NCI-H1092 (cell line): ENCODE measurements at regions not wholly inside any gene's neighbourhood (a gene's known extent, or its start where the extent isn't known, plus 50 kb on each side); places are given as distances from the start of the nearest gene placed in this dataset.

Source experiments
- DNase-seq: peaks from one replicate; lab custom pipeline; 2025; lab: John Stamatoyannopoulos, UW

- DNase-seq: no peak
Observed at GRCh38 chr4:124469981-124470380, 242.6 kb downstream of the ANKRD50 start.

DNA sequence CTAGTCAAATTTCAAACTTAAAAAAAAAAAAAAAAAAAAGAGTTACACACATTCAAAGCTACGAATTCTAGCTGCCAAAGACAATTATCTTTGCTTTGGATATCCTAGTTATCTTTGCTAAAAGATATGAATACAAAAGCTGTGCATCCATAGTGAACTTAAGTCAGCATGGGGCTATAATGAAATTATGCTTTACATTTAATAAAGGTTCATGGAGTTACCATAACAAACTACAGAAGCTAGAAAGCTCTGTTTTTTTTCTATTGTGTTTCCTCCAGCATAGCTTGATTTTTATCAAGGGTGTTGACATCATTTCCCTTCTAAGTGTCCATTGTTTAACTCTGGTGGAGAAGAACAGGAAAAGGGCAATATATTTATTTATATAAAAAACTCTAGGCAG is 234.1 kb downstream of the ANKRD50 start:
- no peak for DNase-seq

DNA sequence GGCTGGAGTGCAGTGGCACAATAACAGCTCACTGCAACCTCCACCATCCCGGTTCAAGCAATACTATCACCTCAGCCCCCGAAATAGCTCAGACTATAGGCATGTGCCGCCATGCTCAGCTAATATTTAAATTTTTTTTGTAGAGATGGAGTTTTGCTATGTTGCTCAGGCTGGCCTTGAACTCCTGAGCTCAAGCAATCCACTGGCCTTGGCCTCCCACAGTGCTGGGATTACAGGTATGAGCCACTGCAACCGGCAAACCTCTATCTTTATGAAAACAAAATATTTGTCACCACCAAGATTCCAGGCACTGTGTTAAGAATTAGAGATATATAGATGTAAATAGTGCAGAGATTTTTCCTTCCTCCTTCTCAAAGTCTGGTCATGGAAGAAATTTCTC is 232.5 kb downstream of the ANKRD50 start:
- DNase-seq: no peak

GRCh38 chr4:124481123-124481522 is 231.4 kb downstream of the ANKRD50 start:
- DNase-seq: no peak

GRCh38 chr4:124483048-124483906 is 229.3 kb downstream of the ANKRD50 start:
- DNase-seq: peak; percentile 29

DNA sequence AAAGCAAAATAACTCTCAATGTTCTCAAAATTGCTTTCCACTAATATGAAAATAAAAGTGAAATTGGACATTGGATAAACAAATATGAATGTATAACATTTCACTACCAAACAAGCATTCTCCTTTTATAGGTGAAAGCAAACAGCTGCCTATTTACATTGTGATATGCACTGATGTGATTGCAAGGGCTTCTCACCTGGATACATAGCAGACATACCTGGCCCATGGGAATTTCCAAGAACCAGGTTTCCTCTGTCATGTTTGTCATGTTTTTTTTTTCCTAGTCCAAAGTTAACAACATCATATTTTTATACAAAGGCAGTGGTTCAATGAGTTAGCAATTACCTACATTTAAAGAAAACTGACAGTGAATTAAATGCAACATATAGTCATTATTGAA is 228.5 kb downstream of the ANKRD50 start:
- no peak for DNase-seq

- no peak for DNase-seq
Observed at GRCh38 chr4:124484940-124485339, 227.6 kb downstream of the ANKRD50 start.

DNA sequence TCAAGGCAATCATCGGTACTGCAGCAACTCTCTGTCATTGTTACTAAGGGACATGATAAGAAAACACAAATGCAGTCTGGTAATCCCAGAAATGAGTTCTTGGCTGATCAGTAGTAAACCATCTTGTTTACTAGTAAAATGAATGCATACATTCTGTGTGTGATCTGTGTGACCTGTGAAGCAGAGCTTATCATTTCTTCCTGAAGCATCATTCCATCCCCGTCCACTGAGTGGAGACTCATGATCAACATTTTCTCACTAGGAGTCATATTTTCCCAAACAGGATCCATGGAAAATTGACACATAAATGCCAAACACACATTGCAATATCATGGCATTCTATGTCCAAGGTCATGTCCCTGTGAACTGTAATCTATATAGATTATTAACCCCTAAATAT is 226.1 kb downstream of the ANKRD50 start:
- no peak for DNase-seq

DNA sequence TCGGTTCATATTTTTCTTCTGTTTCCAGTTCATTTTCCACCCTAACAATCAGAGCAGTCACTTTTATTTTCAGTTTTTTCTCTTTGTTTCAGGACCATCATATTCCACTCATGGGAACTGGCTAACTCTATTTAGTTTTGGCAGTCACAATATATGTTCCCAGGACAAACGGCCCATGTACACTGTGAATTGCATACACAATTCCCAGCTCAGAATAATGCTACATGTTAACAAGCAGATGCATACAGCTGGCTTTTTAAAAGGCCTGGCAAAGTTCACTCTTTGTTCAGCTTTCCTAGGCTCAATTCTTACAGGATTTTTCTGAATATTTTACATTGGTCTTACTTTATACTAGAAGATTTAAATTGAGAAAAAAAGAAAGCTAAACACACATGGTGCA is 224.9 kb downstream of the ANKRD50 start:
- DNase-seq: no peak

DNA sequence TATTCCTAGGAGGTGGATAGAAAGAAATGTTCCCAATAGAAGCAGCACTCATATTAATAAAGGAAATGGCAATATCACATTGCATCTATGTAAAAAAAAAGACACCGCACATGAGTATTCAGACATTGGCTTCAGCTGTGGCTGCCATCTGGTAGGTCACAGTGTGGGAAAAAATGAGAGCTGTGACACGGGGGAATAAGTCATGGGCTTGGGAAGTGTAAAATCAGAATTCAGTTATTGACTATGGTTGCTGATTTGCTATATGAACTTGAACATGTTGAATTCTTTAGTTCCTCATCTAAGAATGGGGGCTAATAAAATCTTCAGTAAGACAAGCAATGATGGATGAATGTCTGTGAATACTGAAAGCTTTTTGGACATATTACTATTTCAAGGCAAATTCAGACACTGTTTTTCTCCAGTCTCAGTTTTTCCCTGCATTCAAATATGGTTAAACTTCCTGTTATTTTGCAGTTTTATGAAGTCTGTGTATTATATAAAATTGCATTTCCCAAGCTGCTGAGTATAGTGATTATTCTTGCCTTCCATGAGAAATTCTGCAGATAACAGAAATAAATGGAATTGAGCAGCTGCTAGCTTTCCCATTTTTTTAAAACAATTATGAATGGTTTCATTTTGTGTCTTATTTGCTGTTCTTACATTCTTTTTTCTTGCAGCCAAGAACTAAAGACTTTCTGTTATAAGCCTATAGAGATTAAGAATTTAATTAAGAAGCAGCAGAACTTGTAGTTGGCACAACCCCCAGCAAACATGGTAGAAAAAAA is 221.0 kb downstream of the ANKRD50 start:
- DNase-seq: no peak

DNA sequence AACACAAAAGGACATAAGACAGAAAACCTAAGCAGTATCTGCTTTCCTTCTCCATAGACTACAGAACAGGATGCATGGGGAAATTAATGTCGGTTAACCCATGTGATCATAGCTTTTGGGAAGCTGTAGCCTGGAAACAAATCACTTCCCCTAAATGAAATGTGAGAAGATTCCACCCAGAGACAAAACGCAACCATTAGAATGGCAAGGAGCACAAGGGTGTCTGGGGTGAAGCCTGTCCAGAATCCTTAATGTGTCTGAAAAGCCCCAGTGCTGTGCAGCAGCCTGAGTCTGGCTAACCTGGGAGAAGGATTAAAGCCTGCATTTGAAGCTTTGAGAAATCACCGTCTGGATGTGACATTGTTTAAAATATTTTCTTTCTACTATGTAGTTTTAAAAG is 213.3 kb downstream of the ANKRD50 start:
- DNase-seq: no peak

DNA sequence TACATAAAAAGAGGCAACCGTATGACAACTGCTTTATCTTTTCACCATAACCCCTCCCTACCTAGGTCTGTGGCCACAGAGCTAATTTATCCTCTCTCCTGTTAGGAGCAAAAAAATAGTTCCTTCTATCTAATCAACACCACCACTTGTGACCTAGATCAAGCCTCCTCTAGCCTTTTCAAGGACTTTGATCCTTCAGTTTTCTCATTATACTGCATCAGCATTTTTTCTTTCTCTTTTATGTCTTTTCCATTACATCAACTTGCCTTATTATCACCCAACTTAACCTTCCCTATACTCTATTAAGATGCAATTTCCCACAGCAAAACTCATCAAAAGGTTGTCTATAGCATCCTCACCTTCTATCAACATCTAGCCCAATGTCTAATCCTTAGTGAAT is 211.0 kb downstream of the ANKRD50 start:
- no peak for DNase-seq

DNA sequence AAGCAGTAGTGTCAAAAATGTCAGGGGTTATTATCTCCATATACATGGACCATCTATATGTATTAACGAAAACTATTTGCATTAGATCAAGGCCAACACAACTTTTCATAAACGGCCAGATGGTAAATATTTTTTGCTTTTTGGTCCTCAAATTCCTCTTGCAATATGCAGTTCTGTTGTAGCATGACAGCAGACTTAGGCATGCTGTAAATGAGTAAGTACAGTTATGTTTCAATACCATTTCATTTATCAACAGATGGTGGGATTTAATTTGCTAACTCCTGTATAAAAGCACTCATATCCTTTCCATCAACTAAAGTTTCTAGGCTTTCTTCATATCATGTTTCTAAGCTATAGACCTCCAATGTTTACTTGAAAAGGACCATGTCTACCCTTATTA is 208.1 kb downstream of the ANKRD50 start:
- DNase-seq: no peak

DNA sequence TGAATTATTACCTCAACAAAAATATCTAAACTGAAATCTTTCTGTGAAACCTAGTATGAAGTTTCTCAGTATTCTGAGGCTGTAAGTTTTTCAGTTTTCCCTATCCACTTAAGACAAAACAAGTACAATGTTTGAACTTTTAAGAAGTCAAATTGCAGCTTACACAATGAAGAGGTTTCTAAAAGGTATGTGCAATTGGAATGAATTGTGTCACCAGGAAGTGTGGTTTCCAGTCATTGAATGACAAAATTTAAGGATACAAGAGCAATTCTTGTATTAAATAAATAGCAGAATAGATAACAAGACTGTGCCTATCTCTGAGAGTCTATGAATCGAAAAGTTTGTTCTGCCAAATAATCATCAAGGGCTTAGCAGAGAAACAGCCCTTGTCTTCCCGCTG is 207.3 kb downstream of the ANKRD50 start:
- DNase-seq: no peak

DNA sequence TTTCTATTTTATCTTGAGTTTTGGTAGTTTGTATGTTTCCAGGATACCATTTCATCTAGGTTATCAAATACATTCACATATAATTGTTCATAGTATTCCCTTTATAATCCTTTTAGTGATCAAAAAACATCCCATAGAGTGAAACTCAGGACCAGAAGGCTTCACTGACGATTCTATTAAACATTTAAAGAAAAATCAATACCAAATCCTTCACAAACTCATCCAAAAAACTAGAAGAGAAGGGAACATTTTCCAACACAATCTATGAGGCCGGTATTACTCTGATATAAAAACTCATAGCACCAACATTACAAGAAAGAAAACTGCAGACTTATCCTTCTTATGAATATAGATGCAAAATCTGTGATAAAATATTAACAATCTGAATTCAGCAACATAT is 203.4 kb downstream of the ANKRD50 start:
- no peak for DNase-seq

GRCh38 chr4:124514588-124514987 is 197.9 kb downstream of the ANKRD50 start:
- DNase-seq: no peak

DNA sequence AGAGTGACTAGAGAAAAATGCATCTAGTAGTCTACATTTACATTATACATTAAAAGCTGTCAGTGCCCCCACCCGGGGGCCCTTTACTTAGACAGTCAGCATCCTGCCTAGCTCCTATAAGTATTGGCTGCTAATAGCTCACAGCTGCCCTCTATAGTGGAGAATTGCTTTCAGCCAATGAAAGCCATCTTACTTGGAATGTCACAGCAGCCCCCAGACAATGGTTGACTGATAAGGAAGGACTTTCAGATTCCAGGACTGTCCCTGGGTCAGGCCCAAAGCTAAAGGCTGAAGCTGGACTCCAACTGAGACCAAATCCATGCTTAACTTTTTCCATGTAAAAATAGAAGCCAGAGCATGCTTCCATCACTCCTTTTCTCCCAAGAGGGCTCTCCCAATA is 196.9 kb downstream of the ANKRD50 start:
- no peak for DNase-seq

DNA sequence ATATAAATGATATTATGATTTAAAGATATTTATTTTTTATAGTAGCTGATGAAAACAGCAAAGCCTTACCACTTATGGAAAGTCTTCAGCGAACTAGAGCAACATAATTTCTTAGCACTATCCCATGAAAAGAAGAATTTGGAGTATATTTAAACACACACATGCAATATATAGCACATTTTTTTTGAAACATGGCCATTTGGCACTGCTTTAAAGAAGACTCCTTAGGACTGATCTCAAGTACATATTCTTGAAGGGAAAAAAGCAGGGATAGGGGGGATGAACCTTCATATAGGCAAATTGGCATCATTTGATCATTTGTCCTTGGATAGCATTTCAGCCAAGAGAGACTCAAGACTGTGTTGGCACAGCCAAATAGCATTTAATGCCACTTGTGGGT is 193.3 kb downstream of the ANKRD50 start:
- DNase-seq: no peak

DNA sequence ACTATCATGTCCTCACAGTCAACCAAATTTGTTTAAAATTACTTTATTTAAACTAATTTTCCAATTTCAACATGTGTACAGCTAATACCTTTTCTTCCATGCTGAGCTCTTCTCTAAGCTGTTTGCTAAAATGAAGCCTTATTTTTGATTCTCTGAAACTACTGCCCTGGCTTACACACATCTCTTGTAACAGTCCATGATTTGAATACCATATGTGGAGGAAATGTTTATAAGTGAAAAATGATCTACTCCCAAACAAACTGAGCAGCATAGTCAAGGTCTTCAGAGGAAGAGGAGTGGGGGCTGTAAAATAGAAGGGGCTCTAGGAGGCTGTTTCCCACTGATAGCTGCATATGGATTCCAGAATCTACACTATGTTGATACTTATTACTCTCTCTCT is 188.7 kb downstream of the ANKRD50 start:
- DNase-seq: no peak

- no peak for DNase-seq
Observed at GRCh38 chr4:124525524-124525923, 187.0 kb downstream of the ANKRD50 start.

- no peak for DNase-seq
Observed at GRCh38 chr4:124526331-124526730, 186.2 kb downstream of the ANKRD50 start.

- peak; percentile 9 for DNase-seq
Observed at GRCh38 chr4:124526769-124527168, 185.8 kb downstream of the ANKRD50 start.

- DNase-seq: no peak
Observed at GRCh38 chr4:124527364-124527763, 185.2 kb downstream of the ANKRD50 start.
